ENCODE measurements at regions not wholly inside any gene's neighbourhood (a gene's known extent, or its start where the extent isn't known, plus 50 kb on each side); places are given as distances from the start of the nearest gene placed in this dataset.
"Not testable (repeated sequence)": the region's sequence is repeated elsewhere in the genome, so short reads cannot be mapped to it uniquely, and the experiment has no call there.

- no peak overlapping the region for H3K4me3 ChIP-seq (ENCODE audit: low read length)
- no peak for DNase-seq (ENCODE audit: low read depth, low spot score)
Measured at GRCh38 chr20:4635781-4636180, 50.5 kb upstream of the PRNP start.

GRCh38 chr20:4635342-4635741, 50.9 kb upstream of the PRNP start:
- no peak for DNase-seq (ENCODE audit: low read depth, low spot score)
- no peak overlapping the region for H3K4me3 ChIP-seq (ENCODE audit: low read length)

GRCh38 chr20:4633780-4634179, 52.5 kb upstream of the PRNP start:
- no peak for DNase-seq (ENCODE audit: low read depth, low spot score)

GRCh38 chr20:4633379-4633778, 52.9 kb upstream of the PRNP start:
- H3K4me3 ChIP-seq (ENCODE audit: low read length), result no peak overlapping the region
- no peak for DNase-seq (ENCODE audit: low read depth, low spot score)

More at GRCh38 chr20:4633780-4634179, 52.5 kb upstream of the PRNP start:
- no peak overlapping the region for H3K4me3 ChIP-seq (ENCODE audit: low read length)

DNA sequence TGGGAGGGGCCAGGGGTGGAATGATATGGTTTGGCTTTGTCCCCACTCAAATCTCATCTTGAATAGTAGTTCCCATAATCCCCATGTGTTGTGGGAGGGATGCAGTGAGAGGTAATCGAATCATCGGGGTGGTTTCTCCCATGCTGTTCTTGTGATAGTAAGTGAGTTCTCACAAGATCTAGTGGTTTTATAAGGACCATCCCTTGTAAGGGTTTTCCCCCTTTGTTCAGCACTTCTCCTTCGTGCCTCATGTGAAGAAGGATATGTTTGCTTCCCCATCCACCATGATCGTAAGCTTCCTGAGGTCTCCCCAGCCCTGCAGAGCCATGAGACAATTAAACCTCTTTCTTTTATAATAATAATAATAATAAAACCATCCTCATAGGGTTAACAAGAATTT, 53.4 kb upstream of the PRNP start:
- DNase-seq (ENCODE audit: low read depth, low spot score), result no peak
- H3K4me3 ChIP-seq (ENCODE audit: low read length), result no peak overlapping the region

GRCh38 chr20:4626228-4626627, 60.0 kb upstream of the PRNP start:
- DNase-seq (ENCODE audit: low read depth, low spot score), result no peak

GRCh38 chr20:4625687-4626086, 60.6 kb upstream of the PRNP start:
- DNase-seq (ENCODE audit: low read depth, low spot score), result no peak
- no peak overlapping the region for H3K4me3 ChIP-seq (ENCODE audit: low read length)

More at GRCh38 chr20:4626228-4626627, 60.0 kb upstream of the PRNP start:
- H3K4me3 ChIP-seq (ENCODE audit: low read length), result no peak overlapping the region

- H3K4me3 ChIP-seq (ENCODE audit: low read length); DNase-seq (ENCODE audit: low read depth, low spot score): not testable (repeated sequence)
Measured at GRCh38 chr20:4624675-4625336, 61.5 kb upstream of the PRNP start.

DNA sequence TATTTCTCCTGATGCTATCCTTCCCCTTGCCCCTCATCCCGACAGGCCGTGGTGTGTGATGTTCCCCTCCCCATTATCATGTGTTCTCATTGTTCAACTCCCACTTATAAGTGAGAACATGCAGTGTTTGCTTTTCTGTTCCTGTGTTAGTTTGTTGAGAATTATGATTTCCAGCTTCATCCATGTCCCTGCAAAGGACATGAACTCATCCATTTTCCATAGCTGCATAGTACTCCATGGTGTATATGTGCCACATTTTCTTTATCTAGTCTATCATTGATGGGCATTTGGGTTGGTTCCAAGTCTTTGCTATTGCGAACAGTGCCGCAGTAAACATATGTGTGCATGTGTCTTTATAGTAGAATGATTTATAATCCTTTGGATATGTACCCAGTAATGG, 67.1 kb upstream of the PRNP start:
- DNase-seq (ENCODE audit: low read depth, low spot score); H3K4me3 ChIP-seq (ENCODE audit: low read length): not testable (repeated sequence)

DNA sequence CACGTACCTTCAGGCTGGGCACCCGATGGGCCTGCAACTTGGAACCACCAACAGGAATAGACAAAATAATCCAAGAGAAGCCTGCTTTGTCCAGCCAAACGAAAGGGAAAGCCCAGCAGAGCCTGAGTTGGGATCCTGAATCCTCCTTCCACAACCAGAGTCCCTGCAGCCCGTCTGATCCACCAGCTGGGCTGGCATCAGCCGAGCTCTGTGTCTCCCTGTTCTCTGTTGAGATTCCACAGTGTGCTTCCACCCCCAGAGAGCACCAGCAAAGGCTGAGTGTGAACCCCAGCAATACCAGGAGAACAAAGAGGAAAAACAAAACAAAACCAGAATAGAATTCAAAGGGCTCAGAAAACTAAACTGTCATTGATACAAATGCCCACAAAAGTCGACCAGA, 68.8 kb upstream of the PRNP start:
- H3K4me3 ChIP-seq (ENCODE audit: low read length), result no peak overlapping the region
- no peak for DNase-seq (ENCODE audit: low read depth, low spot score)

DNA sequence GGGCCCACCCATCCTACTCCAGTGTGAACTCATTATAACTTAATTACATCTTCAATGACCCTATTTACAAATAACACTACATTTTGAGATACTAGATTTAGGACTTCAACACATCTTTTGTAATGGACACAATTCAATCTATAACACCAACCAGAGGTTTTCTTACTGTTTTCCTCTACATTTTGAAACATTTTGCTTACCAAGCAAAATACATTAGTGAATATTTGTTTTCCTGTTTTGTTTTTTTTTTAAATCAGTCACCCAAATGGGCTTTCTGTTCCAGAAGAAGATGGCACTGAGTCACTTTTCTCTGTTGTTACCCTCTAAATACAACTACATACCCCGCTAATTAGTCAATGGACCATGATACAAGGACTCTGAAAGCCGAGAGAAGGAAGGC, 69.2 kb upstream of the PRNP start:
- DNase-seq (ENCODE audit: low read depth, low spot score), result no peak
- no peak overlapping the region for H3K4me3 ChIP-seq (ENCODE audit: low read length)

DNA sequence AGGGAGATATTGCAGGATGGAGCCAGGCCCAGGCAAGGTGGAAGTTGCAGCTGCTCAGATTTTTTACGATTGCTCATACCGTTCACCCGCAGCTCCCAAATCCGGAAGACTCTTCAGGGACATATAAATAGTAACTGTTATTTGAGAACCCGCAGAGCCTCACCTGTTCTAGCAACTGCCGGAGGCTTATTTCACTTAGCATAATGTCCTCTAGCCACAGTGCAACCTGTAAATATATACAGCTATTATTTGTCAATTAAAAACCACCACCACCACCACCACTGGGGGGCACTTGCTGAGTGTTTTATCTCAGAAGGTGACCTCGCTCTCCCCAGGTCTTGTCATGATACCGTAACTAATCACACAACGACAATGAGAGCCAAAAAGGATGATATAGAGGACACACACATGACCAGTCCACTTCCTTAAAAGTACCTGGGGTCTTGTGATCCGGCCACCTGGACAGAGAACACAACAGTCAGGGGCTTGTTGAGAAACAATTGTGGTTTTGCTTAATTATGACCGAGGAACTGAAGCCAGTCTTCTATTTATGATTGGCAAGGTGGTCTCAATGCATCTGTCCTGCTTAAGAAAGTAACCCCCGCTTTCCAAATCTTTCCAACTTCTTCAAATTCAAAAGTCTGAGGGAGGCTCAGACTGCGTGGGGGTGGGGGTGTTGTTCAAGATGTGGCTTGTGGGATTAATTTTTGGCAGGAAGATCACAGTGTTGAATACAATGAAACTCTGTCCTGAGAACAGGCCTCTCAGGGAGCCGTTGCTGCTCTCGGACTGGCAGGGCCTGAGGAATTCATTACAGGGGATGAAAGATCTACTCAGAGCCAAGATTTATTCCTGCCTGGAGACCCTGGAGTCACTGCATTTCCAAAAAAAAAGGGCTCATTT, 72.3 kb upstream of the PRNP start:
- DNase-seq (ENCODE audit: low read depth, low spot score), result peak; percentile 46
- H3K4me3 ChIP-seq (ENCODE audit: low read length), result no peak overlapping the region

DNA sequence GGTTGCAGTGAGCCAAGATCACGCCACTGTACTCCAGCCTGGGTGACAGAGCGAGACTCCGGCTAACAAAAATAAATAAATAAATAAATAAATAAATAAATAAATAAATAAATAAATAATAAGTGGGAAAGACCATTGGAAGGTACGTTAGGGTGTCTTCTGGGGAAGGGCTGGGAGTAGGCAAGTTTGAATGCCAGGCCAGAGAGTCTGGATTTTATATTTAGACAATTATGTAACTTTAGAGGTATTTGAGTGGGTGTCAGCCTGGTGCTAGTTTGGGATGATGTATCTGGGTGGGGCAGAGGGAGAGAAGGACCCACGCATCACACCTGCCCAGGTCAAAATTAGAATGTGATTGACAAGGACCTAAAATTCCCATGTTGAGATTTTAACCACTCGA, 73.1 kb upstream of the PRNP start:
- H3K4me3 ChIP-seq (ENCODE audit: low read length), result no peak overlapping the region
- DNase-seq (ENCODE audit: low read depth, low spot score), result no peak

DNA sequence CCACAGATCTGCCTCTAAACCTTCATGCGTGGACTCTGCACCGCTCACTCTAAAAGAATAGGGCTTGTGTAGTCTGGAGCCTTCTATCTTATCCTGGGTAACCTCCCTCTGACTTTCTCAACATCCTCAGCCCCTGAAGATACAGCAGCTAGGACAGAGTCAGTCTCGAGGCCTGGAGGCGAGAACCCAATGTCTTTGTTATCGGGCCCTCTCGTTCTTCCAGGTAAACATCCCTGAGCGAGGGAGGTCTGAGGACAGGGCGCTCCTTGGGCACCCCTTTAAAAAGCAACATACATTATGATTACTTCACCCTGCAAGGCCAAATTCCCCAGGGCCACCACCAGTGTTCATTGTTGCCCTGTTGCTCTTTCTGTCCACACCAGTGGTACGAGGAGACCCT, 75.4 kb upstream of the PRNP start:
- DNase-seq (ENCODE audit: low read depth, low spot score), result no peak
- no peak overlapping the region for H3K4me3 ChIP-seq (ENCODE audit: low read length)

GRCh38 chr20:4609511-4609910, 76.7 kb upstream of the PRNP start:
- DNase-seq (ENCODE audit: low read depth, low spot score), result no peak
- no peak overlapping the region for H3K4me3 ChIP-seq (ENCODE audit: low read length)

DNA sequence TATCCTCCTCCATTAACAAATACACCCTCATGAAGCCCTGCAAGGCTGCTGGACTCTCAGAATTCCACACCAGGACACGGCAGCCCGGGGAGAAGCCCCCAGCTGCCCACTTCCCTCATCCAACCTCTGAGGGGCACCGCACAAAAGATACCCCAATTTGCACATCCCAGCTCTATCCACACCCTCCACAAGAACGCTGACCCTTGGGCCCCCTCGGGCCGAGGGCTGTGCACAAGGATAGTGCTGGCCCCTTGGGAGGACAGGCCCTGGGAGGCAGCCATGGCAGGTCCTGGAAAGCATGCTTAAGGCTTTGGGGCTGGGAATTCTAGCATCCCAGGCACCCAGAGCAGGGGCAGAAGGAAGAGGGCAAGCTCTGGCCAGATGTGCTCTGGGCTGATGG, 77.4 kb upstream of the PRNP start:
- no peak for DNase-seq (ENCODE audit: low read depth, low spot score)
- H3K4me3 ChIP-seq (ENCODE audit: low read length), result no peak overlapping the region

- no peak overlapping the region for H3K4me3 ChIP-seq (ENCODE audit: low read length)
- peak; percentile 70 for DNase-seq (ENCODE audit: low read depth, low spot score)
Measured at GRCh38 chr20:4607287-4607713, 79.0 kb upstream of the PRNP start.

DNA sequence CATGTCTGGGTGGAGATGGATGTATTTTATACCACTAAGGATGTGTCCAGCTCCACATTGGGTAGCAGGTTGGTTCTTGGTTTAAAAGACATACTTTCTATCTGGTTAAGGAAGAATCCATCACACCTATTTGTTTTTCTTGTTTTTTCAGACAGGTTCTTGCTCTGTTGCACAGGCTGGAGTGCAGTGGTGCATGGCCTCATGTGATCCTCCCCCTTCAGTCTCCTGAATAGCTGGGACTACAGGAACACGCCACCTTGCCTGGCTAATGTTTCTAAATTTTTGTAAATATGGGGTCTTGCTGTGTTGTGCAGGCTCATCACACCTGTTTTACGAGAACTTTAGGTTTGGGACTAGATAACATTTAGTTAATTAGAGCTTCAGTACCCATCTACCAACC, 80.2 kb upstream of the PRNP start:
- no peak for DNase-seq (ENCODE audit: low read depth, low spot score)
- H3K4me3 ChIP-seq (ENCODE audit: low read length), result no peak overlapping the region

GRCh38 chr20:4605166-4605565, 81.1 kb upstream of the PRNP start:
- H3K4me3 ChIP-seq (ENCODE audit: low read length), result no peak overlapping the region
- no peak for DNase-seq (ENCODE audit: low read depth, low spot score)

GRCh38 chr20:4604580-4604979, 81.7 kb upstream of the PRNP start:
- no peak for DNase-seq (ENCODE audit: low read depth, low spot score)
- H3K4me3 ChIP-seq (ENCODE audit: low read length), result no peak overlapping the region

GRCh38 chr20:4603724-4604123, 82.5 kb upstream of the PRNP start:
- no peak overlapping the region for H3K4me3 ChIP-seq (ENCODE audit: low read length)
- no peak for DNase-seq (ENCODE audit: low read depth, low spot score)

Measured in Jurkat, Clone E6-1 (cell line).